HT-29 (cell line): ENCODE measurements at regions not wholly inside any gene's neighbourhood (a gene's known extent, or its start where the extent isn't known, plus 50 kb on each side); places are given as distances from the start of the nearest gene placed in this dataset.

Experiments used
- DNase-seq: peaks from one replicate; pipeline ENCODE4 v3.0.0-alpha.2; 2015; ENCODE audit warnings: low spot score

DNA sequence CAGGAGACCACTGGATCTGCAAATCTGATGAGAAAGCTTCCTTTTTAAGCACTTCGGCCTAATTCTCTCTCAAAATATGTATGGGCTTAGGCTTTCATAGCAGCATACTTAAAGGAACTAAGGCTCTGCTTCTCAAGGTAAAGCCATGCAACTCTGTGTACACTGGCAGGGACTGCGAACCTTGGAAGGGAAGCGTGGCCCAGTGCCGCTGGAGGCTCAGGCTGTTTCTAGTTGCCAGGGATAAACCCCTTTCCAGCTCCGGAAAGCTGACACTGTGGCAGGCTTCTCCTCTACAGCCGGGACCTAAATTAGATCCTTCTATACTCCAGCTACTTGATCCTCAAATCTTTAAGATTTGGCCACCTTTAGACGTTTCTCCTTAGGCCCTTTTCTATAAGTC, 1091.3 kb upstream of the TENM3 start:
- no peak for DNase-seq

DNA sequence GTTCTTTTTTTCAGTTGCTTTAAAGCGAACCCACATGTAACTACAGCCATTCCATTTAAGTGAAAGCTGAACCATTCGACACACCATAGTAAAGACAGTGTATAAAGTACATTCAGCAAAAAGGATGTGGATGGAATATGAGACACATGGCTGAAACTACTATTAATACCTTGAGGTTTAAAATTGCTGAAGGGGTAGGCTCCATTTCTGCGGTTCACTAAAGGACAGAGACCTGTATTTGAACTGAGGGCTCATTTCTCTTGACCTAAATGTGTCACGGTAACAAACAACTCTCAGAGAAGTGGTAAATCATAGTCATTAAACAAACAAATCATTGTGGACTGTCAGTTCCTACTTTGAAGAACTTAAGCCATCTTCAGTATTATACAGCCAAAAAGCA, 1085.6 kb upstream of the TENM3 start:
- DNase-seq = no peak

DNA sequence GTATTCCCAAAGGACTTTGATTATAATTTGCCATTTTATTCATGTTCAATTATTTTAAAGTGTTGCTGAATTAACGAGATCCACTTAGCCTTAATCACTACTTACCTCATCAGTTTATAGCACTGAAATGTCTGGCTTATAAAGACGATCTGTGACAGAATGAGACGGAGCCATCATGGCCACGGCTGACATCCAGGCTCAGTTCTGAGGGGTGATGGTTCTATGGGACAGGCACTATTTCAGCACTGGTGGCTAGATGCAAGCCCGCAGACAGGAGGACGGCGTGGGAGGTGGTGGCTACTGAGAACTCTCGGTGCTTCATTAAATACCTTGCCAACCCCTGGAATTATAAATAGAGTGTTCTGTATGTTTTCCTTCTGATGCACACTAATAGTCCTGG, 1084.2 kb upstream of the TENM3 start:
- DNase-seq = no peak

DNA sequence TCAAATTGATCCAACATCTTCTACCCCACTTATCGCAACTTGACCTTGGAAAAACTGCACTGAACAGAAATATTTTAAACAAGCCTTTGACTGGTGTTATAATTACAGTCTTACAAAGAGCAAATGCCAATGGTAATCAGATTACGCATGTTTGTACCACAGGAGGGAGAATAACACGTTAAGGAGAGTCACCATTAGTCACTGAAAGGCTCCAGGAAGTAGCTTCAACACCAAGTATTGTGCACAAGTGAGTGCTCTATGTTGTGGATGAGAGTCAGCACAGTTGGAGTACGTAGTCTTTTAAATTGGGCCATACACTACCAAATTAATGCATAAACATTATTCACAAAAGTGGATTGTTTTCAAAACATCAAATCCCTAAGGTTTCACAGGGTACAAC, 1081.5 kb upstream of the TENM3 start:
- DNase-seq = no peak

DNA sequence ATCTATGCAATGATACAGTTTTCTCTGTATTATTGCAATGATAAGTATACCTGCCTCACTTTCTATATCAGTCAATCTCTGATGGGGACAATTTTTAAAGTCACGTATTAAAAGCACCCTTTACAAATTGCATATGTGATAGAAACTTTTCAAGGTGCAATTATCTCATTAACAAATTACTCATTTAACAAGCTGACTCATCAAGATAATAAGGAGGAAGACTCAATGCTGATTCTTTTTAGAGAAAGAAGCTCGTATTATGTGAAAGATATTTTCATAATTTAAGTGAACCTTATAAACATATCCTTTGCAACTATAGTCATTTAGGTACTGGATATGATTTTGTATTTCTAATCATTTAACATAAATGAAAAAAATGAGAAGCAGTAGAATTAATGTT, 1080.9 kb upstream of the TENM3 start:
- DNase-seq = no peak

GRCh38 chr4:181162676-181163075, 1080.5 kb upstream of the TENM3 start:
- DNase-seq = no peak

GRCh38 chr4:181166742-181167399, 1076.3 kb upstream of the TENM3 start:
- DNase-seq = no peak

DNA sequence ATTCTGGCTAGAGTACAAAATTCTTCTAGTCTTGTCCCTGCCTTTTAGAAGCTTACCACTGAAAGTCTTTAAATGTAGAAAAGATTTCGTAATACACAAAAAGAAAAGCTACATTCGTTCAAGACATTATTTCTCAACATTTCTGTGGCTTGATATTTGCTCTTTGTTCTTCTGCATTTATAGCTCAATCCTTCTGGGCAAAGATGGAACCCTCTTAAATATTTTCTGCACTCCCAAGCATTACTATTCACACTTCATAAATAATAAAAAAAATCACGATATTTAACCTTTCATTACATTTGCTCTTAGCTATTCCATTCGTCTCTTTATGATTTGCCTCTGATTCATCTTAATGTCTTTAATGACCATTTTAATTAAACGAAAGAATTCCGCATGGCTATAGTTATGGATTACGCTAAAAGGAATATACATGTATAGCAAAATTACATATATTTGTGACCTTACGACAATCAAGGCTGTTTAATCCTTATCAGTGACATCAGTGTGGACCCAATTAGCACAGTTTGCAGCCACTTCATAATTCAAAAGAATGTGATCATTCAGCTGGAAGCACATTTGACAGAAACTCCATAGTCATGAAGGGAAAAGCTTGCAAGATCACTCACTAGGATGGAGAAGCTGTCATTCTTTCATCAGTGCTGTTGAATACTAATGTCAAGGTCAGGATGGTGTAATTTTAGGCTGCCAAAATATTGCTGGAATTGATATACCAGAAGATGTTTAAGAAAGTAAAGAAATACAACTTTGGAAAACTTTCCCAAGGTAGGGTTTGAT, 1075.0 kb upstream of the TENM3 start:
- no peak for DNase-seq

GRCh38 chr4:181173046-181173445, 1070.2 kb upstream of the TENM3 start:
- no peak for DNase-seq

DNA sequence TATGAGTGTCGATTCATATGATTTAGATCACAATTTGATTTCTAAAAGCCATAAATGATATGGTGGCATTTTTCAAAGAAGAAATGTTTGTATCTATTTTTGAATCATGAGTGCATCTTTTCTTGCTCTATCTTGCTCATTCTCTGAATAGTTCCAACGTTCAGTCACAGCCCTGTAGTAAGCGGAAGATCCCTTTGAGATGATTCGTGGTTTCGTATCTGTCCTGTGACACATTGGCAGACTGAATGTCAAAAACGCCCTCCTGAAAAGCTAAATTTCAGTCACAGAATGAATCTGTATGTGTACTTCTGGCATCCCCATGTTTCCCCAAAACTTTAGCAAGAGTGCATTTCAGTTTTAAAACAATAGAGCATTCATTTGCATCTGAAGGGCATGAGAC, 1066.9 kb upstream of the TENM3 start:
- DNase-seq = no peak

- DNase-seq = no peak
These were observed 1061.9 kb upstream of the TENM3 start for GRCh38 chr4:181181331-181181730.

GRCh38 chr4:181189751-181190150, 1053.5 kb upstream of the TENM3 start:
- no peak for DNase-seq

DNA sequence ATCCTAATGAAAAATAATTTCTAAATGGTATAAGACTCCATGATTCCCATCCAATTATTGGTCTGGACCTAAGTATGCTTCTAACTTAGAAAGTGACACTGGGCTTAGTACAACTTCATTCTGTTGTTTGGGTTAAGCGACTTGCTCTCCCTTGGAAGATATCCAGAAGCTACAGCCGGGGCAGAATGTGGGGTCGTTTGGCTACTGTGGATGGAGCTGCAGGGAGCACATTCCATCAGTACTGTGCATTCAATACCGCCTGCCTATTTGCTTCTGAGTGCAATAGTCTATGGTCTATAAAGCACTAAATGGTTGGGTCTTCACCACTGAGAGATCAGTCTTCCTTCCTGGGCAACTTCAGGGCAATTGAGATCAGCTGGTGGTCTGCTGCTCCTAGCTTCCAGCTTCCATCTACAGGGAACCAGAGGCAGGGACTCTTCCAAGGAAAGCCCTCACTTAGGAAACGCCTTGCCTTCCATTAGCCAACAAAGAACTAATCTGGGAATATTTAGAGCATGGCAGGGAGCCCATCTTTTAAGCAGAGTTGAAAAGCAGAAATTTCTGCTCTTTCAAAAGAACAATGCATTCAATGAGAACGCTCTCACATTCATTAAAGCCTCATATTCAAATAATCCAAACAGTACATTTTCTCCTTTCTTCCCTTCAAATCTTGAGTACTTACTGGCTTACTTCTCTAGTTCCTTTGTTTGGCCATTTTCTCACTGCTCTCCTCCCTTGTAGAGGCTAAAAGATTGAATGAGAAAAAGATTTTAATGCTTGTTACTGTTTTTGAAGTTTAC, 1049.9 kb upstream of the TENM3 start:
- DNase-seq = no peak

DNA sequence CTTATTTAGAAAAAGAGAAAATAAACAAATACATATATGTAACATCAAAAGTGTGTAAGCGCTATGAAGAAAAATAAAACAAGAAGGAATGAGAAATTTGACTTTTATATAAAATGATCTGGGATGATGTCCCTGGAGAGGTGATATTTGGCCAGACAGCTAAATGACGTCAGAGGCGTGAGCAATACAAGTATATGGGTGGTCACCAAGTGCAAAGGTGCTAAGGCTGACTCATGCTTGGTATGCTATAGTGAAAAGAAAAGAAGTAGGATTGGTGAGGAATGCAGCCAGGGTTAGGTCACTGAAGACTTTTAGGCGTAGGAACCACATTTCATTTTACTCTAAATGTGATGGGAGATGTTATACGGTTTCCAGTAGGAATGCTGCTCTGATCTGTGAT, 1049.1 kb upstream of the TENM3 start:
- DNase-seq = no peak

DNA sequence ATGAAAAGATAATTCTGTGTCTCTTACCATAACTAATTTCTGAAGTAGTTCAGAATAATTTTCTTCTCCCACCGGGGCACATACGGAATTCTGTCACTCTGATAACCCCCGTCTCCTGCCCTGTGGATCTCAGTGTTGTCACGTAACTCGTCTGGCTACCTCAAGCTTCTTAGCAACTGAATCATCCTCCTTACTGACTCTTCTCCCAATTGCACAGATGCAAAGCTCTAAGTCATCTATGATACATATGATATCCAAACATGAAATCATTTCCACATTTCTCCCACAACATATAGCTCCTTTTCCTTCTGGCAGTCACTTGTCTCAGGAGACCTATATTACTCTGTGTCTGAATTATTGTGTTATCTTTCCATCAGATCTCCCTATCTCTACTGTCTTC, 1043.1 kb upstream of the TENM3 start:
- no peak for DNase-seq

DNA sequence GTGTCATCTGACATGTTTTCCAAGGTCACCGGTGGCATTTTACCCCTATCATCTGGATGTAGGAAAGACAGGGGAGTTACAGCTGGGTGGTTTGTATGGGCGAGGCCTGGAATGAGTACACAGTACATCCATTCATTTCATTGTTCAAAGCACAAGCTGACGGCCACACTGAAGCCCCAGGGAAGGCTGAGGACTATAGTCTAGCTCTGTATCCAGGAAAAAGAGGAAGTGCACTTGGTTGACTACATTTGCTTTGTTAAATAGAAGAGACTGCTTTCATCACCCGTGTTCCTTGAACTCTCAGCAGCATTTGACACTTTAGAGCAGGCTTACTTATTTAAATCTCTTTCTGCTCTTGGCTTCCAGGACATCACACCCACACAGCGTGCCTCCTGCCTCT, 1041.0 kb upstream of the TENM3 start:
- DNase-seq = no peak

DNA sequence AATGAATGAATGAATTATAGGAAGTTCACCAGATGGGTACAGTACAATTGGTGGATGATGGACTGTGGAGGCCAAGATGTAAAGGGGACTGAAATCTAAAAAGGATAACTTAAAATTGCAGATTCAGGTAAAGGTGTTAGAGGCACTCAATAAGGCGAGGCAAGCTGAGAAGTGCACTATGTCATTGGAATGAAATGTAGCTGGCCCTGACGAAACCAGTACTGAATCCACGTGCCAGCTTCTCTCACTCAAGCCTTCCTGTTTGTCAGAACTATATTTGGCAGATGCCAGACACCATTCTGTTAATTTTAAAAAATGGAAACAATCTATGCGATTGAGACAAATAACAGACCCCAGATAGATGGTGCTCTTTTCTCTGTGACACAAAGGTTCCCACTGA, 1039.1 kb upstream of the TENM3 start:
- DNase-seq = no peak

DNA sequence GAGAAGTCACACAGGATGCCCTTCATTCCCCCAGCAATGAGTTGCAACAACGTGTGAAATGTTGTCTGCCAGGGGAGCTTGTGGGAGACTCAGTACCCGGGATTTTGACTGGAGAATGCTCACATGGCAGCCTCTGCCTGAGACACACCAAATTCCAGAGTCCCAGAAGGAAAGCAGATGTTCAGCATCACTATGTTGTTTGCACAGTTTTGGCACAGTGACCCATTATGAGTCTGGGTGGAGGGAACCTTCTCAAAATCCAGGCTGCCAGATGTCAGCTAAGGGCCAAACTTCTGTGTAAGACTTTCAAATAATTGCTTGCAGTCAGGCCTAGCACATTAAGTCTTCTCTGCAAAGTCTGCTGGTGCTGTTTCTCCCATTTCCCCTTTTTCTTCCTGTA, 1029.7 kb upstream of the TENM3 start:
- no peak for DNase-seq

DNA sequence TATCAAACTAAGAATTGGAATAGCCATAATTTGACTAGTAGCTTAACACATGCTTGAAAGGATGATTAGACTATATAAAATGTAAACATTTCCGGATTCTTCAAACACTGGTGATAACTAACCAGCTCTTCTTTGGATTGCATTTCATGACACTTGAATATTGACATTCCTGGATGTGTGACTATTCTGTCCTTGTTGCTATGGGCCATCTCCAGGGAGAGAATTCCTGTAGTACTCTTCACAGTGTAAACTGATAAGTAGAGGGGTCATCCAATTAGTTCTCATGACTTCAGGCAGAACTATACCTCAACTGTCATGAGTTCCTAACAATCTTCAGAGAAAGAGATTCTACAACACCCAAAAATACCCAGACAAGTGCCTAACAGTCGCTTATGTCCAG, 1026.7 kb upstream of the TENM3 start:
- no peak for DNase-seq

DNA sequence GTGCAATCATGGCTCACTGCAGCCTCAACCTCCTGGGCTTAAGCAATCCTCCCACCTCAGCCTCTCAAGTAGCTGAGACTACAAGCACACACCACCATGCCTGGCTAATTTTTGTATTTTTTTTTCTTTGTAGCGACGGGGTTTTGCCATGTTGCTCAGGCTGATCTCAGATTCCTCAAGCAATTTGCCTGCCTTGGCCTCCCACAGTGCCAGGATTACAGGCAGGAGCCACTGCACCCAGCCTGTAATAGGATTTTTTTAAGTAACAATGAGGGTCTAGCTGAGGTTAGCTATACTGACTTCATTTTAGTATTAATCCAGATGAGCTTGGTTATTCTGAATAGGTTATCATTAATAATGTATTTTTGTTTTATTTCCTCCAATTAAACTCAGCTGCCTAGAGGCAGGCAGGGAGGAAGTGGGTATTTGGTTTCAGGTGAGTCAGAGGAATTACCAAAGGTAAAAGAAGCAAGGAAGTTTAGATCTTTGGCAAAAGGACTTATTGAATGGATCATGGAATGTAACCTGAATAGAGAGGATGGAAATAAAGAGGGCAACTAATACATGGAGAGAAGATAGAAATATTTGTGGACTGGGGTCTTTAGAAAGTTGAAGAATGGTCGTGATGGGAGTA, 1023.3 kb upstream of the TENM3 start:
- no peak for DNase-seq

GRCh38 chr4:181224852-181225251, 1018.4 kb upstream of the TENM3 start:
- DNase-seq = no peak

DNA sequence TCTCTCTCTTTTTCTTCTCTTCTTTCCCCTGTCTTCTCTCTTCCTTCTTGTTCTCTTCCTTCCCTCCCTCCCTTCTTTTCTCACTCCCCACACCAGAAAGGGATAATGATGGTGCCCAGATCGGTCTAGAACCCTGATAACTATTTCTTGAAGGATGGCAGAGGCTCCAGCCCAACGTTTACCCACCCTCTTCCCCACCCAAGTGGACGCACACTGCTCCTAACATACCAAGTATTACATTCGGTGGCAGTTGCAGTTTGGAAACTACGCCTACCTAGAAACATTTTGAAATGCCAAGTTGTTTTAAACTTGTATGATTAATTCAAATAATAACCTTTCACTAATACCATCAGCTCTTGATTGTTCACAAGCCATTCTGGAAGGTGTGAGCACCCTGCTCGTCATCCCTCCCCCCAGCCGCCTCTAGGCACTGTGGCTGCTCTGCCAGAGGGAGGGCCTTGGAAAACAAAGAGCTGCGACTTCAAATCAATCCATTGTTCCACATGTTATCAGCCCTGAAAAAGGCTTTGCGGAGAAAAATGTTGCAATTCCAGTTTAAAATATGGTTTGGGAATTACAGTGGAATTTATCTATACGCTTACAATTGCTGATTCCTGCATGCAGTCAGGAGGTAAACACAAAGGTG, 1017.5 kb upstream of the TENM3 start:
- no peak for DNase-seq
